T47D (cell line): ENCODE measurements at regions not wholly inside any gene's neighbourhood (a gene's known extent, or its start where the extent isn't known, plus 50 kb on each side); places are given as distances from the start of the nearest gene placed in this dataset.
"Not testable (repeated sequence)": the region's sequence is repeated elsewhere in the genome, so short reads cannot be mapped to it uniquely, and the experiment has no call there.

Experiments
- DNase-seq, 2 experiments: peaks; one replicate each; pipeline versions ENCODE4 v3.0.0 to v3.0.0-alpha.2; 2011 to 2012; ENCODE audit warnings: low read depth in 1 of 2, low spot score in 1 of 2
- JUND ChIP-seq: IDR thresholded peaks from 2 replicates; pipeline ENCODE4 v1.6.1; 2012; ENCODE audit warnings: low read depth
- in situ Hi-C: cut with HindIII; loops from 2 replicates; pipeline ENCODE4 v1.10.0; 2016; ENCODE audit warnings: low sequenced_read_pairs, low pct_unique_long_range_greater_than_20kb

- TF ChIP-seq JUND = no peak
- DNase-seq = no peak
- in situ Hi-C loops = no loop called here
Observed at GRCh38 chr6:11404838-11405237, 132.7 kb upstream of the TMEM170B start.

DNA sequence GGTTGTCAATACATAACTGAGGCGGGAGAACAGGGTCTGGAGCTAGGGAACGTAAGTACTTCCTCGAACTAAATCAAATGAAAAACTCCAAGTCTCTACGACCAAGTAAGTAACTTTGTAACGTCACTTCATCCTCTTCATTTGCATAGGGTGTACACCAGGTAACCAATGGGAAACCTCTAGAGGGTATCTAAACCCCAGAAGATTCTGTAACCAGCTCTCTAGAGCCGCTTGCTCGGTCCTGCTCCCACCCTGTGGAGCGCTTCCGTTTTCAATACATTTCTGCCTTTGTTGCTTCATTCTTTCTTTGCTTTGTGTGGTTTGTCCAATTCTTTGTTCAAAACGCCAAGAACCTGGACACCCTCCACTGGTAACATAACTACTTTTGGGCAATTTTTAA, 133.5 kb upstream of the TMEM170B start:
- in situ Hi-C loops = no loop called here
- DNase-seq = no peak
- no peak for TF ChIP-seq JUND

DNA sequence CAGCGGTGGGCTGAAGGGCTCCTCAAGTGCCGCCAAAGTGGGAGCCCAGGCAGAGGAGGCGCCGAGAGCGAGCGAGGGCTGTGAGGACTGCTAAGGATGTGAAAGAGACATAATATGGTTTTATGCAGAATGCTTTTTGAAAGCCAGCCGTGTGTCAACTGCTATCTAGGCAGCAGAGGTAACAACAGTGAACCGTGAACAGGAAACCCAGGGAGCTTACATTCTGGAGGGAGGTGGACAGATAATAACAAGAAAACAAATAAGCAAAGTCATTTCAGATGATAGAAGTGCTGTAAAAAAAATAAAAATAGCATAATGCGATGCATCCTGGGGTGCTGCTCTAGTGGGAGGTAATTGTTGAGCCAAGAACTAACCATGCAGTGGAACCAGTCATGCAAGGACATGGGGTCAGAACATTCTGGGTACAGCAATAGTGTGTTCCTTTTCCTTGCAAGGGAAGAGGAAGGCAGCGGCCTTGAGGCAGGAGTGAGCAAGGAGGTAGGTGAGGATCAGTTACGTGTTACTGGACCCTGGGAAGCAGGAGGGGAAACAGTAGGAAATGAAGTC, 134.4 kb upstream of the TMEM170B start:
- TF ChIP-seq JUND = no peak
- in situ Hi-C loops = no loop called here
- peak in 1 of 2 experiments; percentile 61 for DNase-seq

DNA sequence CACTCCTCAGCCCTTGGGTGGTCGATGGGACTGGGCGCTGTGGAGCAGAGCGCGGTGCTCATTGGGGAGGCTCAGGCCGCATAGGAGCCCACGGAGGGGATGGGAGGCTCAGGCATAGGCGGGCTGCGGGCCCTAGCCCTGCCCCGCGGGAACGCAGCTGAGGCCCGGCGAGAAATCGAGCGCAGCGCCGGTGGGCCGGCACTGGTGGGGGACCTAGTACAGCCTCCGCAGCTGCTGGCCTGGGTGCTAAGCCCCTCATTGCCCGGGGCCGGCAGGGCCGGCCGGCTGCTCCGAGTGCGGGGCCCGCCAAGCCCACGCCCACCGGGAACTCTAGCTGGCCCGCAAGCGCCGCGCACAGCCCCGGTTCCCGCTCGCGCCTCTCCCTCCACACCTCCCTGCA, 135.0 kb upstream of the TMEM170B start:
- in situ Hi-C loops = not testable (repeated sequence)

DNA sequence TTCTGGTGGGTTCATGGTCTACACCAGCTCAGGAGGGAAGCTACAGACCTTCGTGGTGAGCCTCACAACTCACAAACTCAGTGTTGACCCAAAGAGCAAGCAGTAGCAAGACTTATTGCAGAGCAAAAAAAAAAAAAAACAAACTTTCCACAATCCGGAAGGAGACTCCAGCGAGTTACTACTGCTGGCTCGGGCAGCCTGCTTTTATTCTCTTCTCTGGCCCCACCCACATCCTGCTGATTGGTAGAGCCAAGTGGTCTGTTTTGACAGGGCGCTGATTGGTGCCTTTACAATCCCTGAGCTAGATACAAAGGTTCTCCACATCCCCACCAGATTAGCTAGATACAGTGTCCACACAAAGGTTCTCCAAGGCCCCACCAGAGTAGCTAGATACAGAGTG, 135.6 kb upstream of the TMEM170B start:
- DNase-seq, in situ Hi-C loops: not testable (repeated sequence)

More for the DNA sequence above, 135.0 kb upstream of the TMEM170B start:
- DNase-seq = not testable (repeated sequence)

- DNase-seq = no peak
- in situ Hi-C loops = no loop called here
- TF ChIP-seq JUND = no peak
Observed at GRCh38 chr6:11398451-11399326, 138.9 kb upstream of the TMEM170B start.

DNA sequence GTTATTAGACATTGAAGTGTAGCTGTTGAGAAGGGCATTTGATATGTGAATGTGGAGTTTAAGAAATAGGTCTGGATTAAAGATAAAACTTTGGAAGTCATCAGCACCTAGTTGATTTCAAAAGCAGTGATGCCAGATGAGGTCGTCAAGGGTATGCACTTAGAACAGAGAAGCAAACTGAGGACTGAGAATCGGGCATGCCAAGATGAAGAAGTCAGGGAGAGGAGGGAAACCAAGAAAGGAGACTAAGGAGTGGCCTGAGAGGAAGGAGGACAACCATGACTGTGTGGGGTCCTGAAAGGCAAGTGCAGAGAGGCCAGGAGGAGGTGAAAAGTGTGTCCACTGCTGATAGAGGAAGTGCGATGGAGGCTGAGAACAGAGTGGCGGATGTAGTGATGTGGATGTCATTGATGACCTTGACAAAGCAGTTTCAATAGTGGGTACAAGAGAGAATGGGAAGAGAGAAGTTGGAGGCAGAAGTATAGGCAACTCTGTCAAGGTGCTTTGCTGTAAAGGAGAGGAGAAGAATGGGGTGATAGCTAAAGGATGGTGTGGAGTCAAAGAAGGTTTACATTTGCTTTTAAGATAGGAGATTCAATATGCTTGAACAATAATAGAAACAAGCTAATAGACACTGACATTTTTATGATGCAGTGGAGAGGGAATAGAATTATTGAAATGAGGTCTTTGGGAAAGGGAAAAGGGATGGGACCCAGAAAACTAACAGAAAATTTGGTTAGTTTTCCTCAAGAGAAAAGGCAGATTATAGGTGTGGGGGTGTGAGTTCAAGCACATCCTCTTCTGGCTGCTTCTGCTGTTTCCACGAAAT, 139.7 kb upstream of the TMEM170B start:
- TF ChIP-seq JUND = no peak
- DNase-seq = no peak
- in situ Hi-C loops = no loop called here

DNA sequence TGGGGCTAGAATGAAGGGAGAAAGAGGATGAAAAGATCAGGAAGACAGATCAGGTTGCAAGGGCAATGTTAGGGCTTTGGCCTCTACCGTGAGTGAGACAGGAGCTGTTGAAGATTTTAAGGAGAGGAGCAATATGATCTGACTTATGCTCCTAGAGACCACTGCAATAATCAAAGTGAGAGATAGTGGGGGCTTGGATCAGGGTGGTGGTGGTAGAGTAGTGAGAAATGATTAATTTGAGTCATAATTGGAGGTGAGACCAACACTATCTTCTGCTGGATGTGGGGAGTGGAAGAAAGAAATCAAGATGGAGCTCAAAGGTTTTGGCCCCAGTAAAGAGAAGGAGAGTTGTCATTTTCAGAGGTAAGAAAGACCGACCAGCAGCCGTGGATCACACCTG, 140.7 kb upstream of the TMEM170B start:
- TF ChIP-seq JUND = no peak
- in situ Hi-C loops = no loop called here

DNA sequence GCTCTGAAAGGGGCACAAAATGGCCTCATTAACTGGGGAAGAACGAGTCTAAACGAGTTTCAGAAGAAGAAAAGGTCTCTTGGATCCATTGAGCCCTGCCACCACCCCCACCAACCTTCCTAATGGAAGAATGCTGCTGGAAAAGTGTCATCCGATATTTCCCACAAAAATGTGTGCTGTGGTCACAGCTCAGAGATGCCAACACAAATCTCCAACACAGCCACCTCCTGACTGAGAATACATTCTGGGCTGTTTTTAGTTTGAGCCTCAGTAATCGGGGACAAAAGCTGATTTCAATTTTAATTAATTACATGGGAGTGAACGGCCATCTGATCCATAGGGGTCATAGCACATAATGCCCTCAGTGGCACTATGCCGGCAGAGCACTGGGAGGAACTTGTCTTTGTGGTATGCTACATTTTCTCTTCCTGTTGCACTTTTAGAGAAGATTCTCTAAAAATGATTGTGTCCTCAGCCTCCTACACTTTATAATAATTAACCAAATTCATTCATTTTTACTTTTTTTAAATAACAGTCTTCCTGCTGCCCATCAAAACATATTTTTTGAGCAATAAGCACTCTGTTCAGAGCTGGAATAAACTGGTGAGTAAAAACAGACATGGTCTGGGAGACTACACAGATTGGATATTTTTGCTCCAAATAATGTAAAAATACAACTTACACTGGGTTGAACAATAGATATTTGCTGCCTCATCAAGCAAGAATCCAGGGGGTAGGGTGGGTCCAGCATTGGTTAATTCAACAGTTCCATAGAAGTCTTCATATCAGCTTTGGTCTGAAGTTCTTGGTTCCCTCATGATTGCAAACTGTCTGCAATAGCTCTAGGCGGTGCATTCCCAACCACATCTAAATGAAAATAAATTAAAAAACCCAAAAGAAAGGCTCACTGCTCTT, 143.6 kb upstream of the TMEM170B start:
- in situ Hi-C loops = no loop called here
- TF ChIP-seq JUND = no peak
- peak in 1 of 2 experiments; percentile 46 for DNase-seq

More for the DNA sequence above, 140.7 kb upstream of the TMEM170B start:
- DNase-seq = no peak

DNA sequence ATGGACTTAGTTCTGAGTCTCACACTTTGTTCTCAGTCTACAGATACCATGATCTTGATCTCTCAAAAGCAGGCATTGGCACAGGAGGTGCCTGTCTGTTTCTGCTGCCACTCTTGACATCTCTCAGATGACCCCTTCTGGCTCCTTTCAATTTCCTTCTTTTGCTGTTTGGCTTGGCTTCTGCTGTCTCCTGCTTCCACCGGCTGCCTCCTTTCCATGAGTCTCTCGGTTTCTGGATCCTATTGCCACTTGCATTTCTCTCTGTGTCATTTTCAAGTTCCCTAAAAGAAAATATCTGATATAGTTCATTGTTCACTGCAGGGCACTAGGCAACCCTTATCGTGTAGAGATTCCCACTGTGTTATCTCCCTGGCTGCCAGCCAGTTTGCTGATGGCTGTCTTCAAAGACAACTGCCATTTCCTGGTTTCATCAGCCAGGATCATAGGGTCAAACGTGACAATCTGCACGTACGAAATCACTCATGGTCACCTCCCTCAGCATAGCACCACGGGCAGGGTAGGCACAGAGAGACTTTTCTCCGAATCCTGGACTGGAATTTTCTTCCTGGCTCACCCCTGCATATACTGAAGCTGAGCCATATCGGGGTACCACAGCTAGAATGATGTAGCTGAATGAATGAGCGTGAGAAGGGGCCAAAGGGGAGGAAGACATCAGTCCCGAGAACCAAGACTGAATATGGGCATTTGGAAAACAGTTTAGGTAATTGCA, 144.6 kb upstream of the TMEM170B start:
- in situ Hi-C loops = no loop called here
- no peak for DNase-seq
- no peak for TF ChIP-seq JUND

GRCh38 chr6:11391934-11392777, 145.4 kb upstream of the TMEM170B start:
- no peak for DNase-seq
- in situ Hi-C loops = no loop called here
- no peak for TF ChIP-seq JUND
